ENCODE measurements at regions not wholly inside any gene's neighbourhood (a gene's known extent, or its start where the extent isn't known, plus 50 kb on each side); places are given as distances from the start of the nearest gene placed in this dataset.

- TF ChIP-seq ZNF274 (IDR thresholded peaks at IDR 0.05; ENCODE audit: low read depth, low read length): no peak
- no peak for TF ChIP-seq YY1 (IDR thresholded peaks at IDR 0.05; ENCODE audit: insufficient read depth, insufficient read length)
- no peak for TF ChIP-seq SUZ12 (IDR thresholded peaks at IDR 0.05; ENCODE audit: extremely low read depth, insufficient read depth, insufficient read length)
These were observed 406.9 kb downstream of the SFMBT2 start for GRCh38 chr10:7003831-7004395.

Measured in NT2/D1 (cell line).